ENCODE measurements at regions not wholly inside any gene's neighbourhood (a gene's known extent, or its start where the extent isn't known, plus 50 kb on each side); places are given as distances from the start of the nearest gene placed in this dataset.

GRCh38 chr7:145411066-145411465 is 575.2 kb upstream of the TPK1 start:
- intact Hi-C loops (cut with DNase I; ENCODE audit: low total_unique reads): no loop called here
- no peak for DNase-seq
- Histone ChIP-seq H3K9me3 (peaks cover 0 to 21% (median 8%) of the 10 kb centered on the region in 8 donors), H3K4me3 (no peak overlapping the region), H3K27me3 (replicated peaks in 1 of 7) (no peaks in the 10 kb centered on the region), H3K4me1 (no peaks in the 10 kb centered on the region), H3K27ac (no peak overlapping the region), H3K36me3 (no peaks in the 10 kb centered on the region)
- no peak for TF ChIP-seq CTCF (IDR thresholded peaks at IDR 0.05 in 8 of 11, conservative IDR thresholded peaks at IDR 0.05 in 3 of 11)
- TF ChIP-seq POLR2A (IDR thresholded peaks at IDR 0.05): no peak
- no peak for TF ChIP-seq POLR2AphosphoS5 (IDR thresholded peaks at IDR 0.05)
- 48 to 59% (median 54%) methylated on average over 3 of the region's 3 CpGs for WGBS, 5 donors

- DNase-seq: no peak
- H3K4me3 ChIP-seq: no peak overlapping the region
- WGBS, 5 donors: 41 to 63% (median 57%) methylated on average over 1 of the region's 1 CpG
- no peaks in the 10 kb centered on the region for H3K4me1 ChIP-seq
- intact Hi-C loops (cut with DNase I; ENCODE audit: low total_unique reads): no loop called here
- H3K27ac ChIP-seq: no peak overlapping the region
- H3K36me3 ChIP-seq: no peaks in the 10 kb centered on the region
- H3K27me3 ChIP-seq (replicated peaks in 1 of 7): no peaks in the 10 kb centered on the region
- no peak for TF ChIP-seq POLR2AphosphoS5 (IDR thresholded peaks at IDR 0.05)
- no peak for TF ChIP-seq POLR2A (IDR thresholded peaks at IDR 0.05)
- no peak for TF ChIP-seq CTCF (IDR thresholded peaks at IDR 0.05 in 8 of 11, conservative IDR thresholded peaks at IDR 0.05 in 3 of 11)
- H3K9me3 ChIP-seq: peaks cover 0 to 30% (median 7%) of the 10 kb centered on the region in 8 donors
Observed at GRCh38 chr7:145398758-145399157, 562.9 kb upstream of the TPK1 start.

- Histone ChIP-seq H3K27me3 (replicated peaks in 1 of 7) (no peaks in the 10 kb centered on the region), H3K4me3 (no peak overlapping the region), H3K4me1 (no peaks in the 10 kb centered on the region), H3K9me3 (peaks cover 0 to 17% (median 0%) of the 10 kb centered on the region in 8 donors), H3K27ac (no peak overlapping the region), H3K36me3 (no peaks in the 10 kb centered on the region)
- WGBS, 5 donors: 21 to 39% (median 28%) methylated on average over 2 of the region's 2 CpGs
- DNase-seq: no peak
- TF ChIP-seq POLR2A (IDR thresholded peaks at IDR 0.05) (no peak), CTCF (IDR thresholded peaks at IDR 0.05 in 8 of 11, conservative IDR thresholded peaks at IDR 0.05 in 3 of 11) (no peak), POLR2AphosphoS5 (IDR thresholded peaks at IDR 0.05) (no peak)
- intact Hi-C loops (cut with DNase I; ENCODE audit: low total_unique reads): no loop called here
Observed at GRCh38 chr7:145394126-145394525, 558.3 kb upstream of the TPK1 start.

GRCh38 chr7:145382762-145383161 is 546.9 kb upstream of the TPK1 start:
- 53 to 76% (median 67%) methylated on average over 1 of the region's 1 CpG for WGBS, 5 donors
- H3K4me1 ChIP-seq: no peaks in the 10 kb centered on the region
- no peaks in the 10 kb centered on the region for H3K36me3 ChIP-seq
- peaks cover 0 to 51% (median 31%) of the 10 kb centered on the region in 8 donors for H3K9me3 ChIP-seq
- no peak for DNase-seq
- H3K27ac ChIP-seq: no peak overlapping the region
- H3K4me3 ChIP-seq: no peak overlapping the region
- intact Hi-C loops (cut with DNase I; ENCODE audit: low total_unique reads): no loop called here
- TF ChIP-seq POLR2A (IDR thresholded peaks at IDR 0.05) (no peak), CTCF (IDR thresholded peaks at IDR 0.05 in 8 of 11, conservative IDR thresholded peaks at IDR 0.05 in 3 of 11) (no peak), POLR2AphosphoS5 (IDR thresholded peaks at IDR 0.05) (no peak)
- H3K27me3 ChIP-seq (replicated peaks in 1 of 7): no peaks in the 10 kb centered on the region
